Endothelial cell (in vitro differentiated cells): ENCODE measurements at regions not wholly inside any gene's neighbourhood (a gene's known extent, or its start where the extent isn't known, plus 50 kb on each side); places are given as distances from the start of the nearest gene placed in this dataset.

Experiments
- DNase-seq: peaks from one replicate; pipeline ENCODE4 v3.0.0; 2021; ENCODE audit warnings: low spot score
- H3K27ac Mint-ChIP-seq: one replicate; pipeline ENCODE4 v1.8.0; 2021; ENCODE audit warnings: mixed read lengths, inconsistent platforms; ENCODE audit not compliant: unreplicated experiment
- H3K27me3 Mint-ChIP-seq: one replicate; pipeline ENCODE4 v1.8.0; 2021; ENCODE audit warnings: mild to moderate bottlenecking, moderate library complexity, mixed read lengths, inconsistent platforms; ENCODE audit not compliant: unreplicated experiment
- H3K36me3 Mint-ChIP-seq: one replicate; pipeline ENCODE4 v1.8.0; 2021; ENCODE audit warnings: mild to moderate bottlenecking, low read depth, mixed read lengths, inconsistent platforms; ENCODE audit not compliant: unreplicated experiment
- H3K4me1 Mint-ChIP-seq: one replicate; pipeline ENCODE4 v1.8.0; 2021; ENCODE audit warnings: mild to moderate bottlenecking, mixed read lengths, inconsistent platforms; ENCODE audit not compliant: unreplicated experiment
- H3K4me3 Mint-ChIP-seq: one replicate; pipeline ENCODE4 v1.8.0; 2021; ENCODE audit warnings: mild to moderate bottlenecking, mixed read lengths, inconsistent platforms; ENCODE audit not compliant: unreplicated experiment
- H3K9me3 Mint-ChIP-seq: one replicate; pipeline ENCODE4 v1.8.0; 2021; ENCODE audit warnings: mixed read lengths, inconsistent platforms; ENCODE audit not compliant: unreplicated experiment
- CTCF ChIP-seq: fragments of 200-600 bp; sonication (generic); IDR thresholded peaks from one replicate; pipeline ENCODE4 v1.5.0; 2021; ENCODE audit warnings: antibody characterized with exemption; ENCODE audit not compliant: unreplicated experiment

- peaks cover 6% of the 10 kb centered on the region for H3K27me3 Mint-ChIP-seq
Measured at GRCh38 chr16:66229651-66230050, 136.8 kb upstream of the CDH5 start.

GRCh38 chr16:66228792-66229191 is 137.7 kb upstream of the CDH5 start:
- Mint-ChIP-seq H3K36me3 (no peaks in the 10 kb centered on the region), H3K9me3 (no peaks in the 10 kb centered on the region), H3K27ac (no peak overlapping the region), H3K4me1 (peaks cover 7% of the 10 kb centered on the region), H3K4me3 (no peak overlapping the region), H3K27me3 (peaks cover 6% of the 10 kb centered on the region)
- no peak for TF ChIP-seq CTCF
- no peak for DNase-seq

More at GRCh38 chr16:66229651-66230050, 136.8 kb upstream of the CDH5 start:
- Mint-ChIP-seq H3K9me3 (no peaks in the 10 kb centered on the region), H3K27ac (no peak overlapping the region), H3K4me1 (peaks cover 7% of the 10 kb centered on the region), H3K4me3 (no peak overlapping the region), H3K36me3 (no peaks in the 10 kb centered on the region)
- DNase-seq: no peak
- TF ChIP-seq CTCF: no peak

- Mint-ChIP-seq H3K27ac (no peak overlapping the region), H3K4me3 (no peak overlapping the region), H3K27me3 (peaks cover 5% of the 10 kb centered on the region), H3K9me3 (no peaks in the 10 kb centered on the region), H3K36me3 (no peaks in the 10 kb centered on the region), H3K4me1 (peaks cover 7% of the 10 kb centered on the region)
- DNase-seq: no peak
- no peak for TF ChIP-seq CTCF
Measured at GRCh38 chr16:66227766-66228530, 138.5 kb upstream of the CDH5 start.

GRCh38 chr16:66226762-66227161 is 139.7 kb upstream of the CDH5 start:
- Mint-ChIP-seq H3K4me3 (no peak overlapping the region), H3K27ac (no peak overlapping the region), H3K4me1 (peaks cover 7% of the 10 kb centered on the region), H3K27me3 (peaks cover 5% of the 10 kb centered on the region), H3K9me3 (no peaks in the 10 kb centered on the region), H3K36me3 (no peaks in the 10 kb centered on the region)
- no peak for TF ChIP-seq CTCF
- DNase-seq: no peak

- no peak for DNase-seq
- Mint-ChIP-seq H3K27me3 (peaks cover 5% of the 10 kb centered on the region), H3K4me1 (peaks cover 9% of the 10 kb centered on the region)
Measured at GRCh38 chr16:66225696-66226095, 140.8 kb upstream of the CDH5 start.

More at GRCh38 chr16:66225696-66226095, 140.8 kb upstream of the CDH5 start:
- Mint-ChIP-seq H3K9me3 (no peaks in the 10 kb centered on the region), H3K27ac (no peak overlapping the region), H3K4me3 (no peak overlapping the region), H3K36me3 (no peaks in the 10 kb centered on the region)
- no peak for TF ChIP-seq CTCF
